Glomerular visceral epithelial cell (primary cell): ENCODE measurements at regions not wholly inside any gene's neighbourhood (a gene's known extent, or its start where the extent isn't known, plus 50 kb on each side); places are given as distances from the start of the nearest gene placed in this dataset.
"Not testable (repeated sequence)": the region's sequence is repeated elsewhere in the genome, so short reads cannot be mapped to it uniquely, and the experiment has no call there.

Experiments used
- DNase-seq: peaks from one replicate; pipeline ENCODE4 v3.0.0-alpha.2; 2016; ENCODE audit errors: extremely low spot score

GRCh38 chrX:122301491-122301890 lies 882.6 kb upstream of the GRIA3 start:
- no peak for DNase-seq

DNA sequence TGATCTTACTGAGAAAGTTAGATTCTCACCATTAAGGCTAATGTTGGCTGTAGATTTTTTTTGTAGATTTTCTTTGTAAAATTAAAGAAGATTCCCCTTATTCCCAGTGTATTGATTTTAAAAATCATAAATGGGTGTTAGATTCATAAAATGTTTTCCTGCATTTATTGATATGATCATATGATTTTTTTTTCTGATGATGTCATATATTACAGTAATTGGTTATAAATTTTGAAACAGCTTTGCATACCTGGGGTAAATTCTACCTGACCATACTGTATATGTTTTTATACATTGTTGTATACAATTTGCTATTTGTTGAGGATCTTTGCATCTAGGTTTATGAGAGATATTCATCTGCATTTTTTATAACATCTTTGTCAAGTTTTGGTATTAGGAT lies 880.3 kb upstream of the GRIA3 start:
- DNase-seq: no peak

GRCh38 chrX:122344816-122345215 lies 839.3 kb upstream of the GRIA3 start:
- DNase-seq: no peak

- DNase-seq: no peak
Observed at GRCh38 chrX:122363112-122363795, 820.8 kb upstream of the GRIA3 start.

GRCh38 chrX:122375533-122375932 lies 808.5 kb upstream of the GRIA3 start:
- DNase-seq: not testable (repeated sequence)

- DNase-seq: no peak
Observed at GRCh38 chrX:122389005-122389404, 795.1 kb upstream of the GRIA3 start.

- DNase-seq: no peak
Observed at GRCh38 chrX:122418758-122419157, 765.3 kb upstream of the GRIA3 start.

DNA sequence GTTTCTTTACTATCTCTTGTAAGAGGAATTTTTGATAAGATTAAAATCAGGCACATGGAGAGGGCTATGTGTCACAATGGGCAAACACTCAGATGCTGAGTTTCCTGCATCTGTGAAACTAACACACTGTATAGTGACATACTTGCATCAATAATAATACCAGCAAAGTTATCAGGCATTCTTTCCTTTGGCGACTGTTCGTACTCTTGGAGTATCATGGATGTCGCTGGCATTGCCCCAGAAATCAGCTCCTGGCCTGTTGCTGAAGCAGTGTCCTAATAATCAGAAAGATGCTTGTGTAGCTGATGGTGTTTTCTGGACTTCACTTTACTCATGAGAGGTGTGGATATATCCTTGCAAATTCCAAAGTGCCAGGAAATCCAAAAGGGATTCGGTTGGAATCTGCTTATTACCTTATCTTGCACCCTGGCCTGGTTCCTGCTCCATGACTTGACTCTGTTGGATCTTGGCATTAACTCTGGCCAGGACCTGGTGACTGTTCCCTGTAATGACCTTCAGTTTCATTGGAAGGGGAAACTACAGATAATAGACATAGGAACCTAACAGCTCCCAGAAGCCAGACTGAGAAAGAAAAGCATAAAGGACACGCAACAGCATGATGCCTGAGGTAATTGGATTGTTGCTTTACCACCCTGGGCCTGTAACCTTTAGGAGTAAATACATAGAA lies 762.5 kb upstream of the GRIA3 start:
- DNase-seq: no peak

- DNase-seq: no peak
Observed at GRCh38 chrX:122422547-122422946, 761.5 kb upstream of the GRIA3 start.

- no peak for DNase-seq
Observed at GRCh38 chrX:122434942-122435341, 749.1 kb upstream of the GRIA3 start.

DNA sequence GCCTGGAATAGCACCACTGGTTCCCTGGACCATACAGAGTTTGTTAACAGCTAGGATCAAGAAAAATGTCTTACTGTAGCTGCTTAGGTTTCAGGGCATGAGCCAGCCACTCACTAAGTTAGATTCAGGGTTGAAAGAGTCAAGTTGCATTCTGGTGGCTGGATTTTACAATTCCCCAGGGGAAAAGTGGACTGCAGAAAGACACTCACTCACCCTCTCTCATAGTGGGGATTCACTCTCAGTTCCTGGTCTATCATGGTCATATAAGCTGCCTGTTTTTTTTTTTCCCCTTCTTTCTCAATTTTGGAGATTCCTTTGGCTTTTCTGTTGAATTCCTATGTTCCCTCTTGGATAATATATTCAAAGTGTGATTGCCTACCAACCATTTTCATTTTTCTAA lies 744.2 kb upstream of the GRIA3 start:
- DNase-seq: no peak

DNA sequence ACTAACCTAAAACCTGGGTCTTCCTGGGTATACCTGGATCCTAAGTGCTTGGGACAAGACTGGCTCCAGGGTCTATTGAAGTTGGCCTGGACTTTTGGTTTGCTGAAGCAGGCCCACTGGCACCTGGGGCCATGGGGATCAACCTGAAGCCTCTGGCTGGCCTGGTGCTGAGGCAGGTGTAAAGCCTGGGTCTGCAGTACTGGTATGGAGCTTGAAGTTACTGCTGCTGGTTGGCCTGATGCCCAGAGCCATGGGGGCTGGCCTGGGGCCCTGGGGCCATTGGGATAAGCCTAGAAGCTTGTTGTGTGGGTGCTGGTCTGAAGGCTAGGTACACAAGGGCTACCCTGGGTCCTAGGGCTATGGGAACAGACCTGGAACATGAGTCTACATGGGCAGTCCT lies 743.2 kb upstream of the GRIA3 start:
- no peak for DNase-seq

DNA sequence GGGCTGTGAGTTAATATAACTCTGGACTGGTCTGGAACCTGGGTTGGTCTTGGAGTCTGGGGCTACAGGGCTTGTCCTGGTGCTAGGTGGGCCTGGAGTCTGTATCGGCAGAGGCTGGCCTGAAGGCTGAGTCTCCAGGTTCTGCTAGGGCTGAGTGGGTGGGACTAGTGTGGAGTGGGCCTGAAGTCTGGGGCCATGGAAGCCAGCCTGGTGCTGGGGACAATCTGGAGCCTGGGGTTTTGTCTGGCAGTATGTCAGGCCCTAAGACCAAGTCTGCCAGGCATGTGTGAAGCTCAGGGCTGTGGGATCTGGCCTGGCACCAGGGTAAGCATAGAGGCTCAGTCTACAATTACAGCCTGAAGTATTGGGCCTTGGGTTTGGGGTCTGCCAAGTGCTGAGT lies 742.6 kb upstream of the GRIA3 start:
- DNase-seq: no peak

DNA sequence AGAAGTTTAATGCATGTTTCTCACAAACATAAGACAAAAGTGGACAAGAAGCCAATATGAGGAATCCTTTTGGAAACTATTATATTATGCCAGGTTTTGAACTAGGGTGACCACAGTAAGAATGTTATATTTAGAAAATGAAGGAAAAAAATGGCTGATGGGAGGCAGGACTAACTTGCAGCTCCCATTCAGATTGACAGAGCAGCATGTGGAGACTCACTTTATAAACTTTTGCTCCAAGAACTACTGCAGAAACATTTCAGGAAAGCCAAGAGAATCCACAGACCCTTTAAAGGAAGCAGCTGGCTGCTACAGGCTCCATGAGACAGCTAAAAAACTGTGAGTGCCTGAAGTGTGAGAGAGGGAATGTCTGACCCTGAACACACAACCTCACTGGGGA lies 738.6 kb upstream of the GRIA3 start:
- DNase-seq: no peak

DNA sequence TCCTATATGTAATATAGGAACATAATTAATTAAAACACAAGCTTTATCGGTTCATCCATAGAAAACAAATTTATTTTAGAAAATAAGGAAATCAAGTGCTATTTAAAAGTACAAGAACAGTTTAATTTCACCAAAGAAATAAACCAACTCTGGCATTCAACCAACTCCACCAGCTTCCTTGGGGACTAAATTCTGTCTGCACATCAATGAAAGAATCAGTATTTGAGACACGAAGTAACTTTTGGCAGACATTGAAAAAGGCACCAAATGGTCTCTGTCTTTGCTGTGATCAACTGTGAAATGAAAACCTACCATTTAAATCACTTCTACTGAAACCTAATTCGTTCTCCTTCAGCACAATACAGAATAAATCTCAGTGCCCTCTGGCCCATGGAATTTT lies 719.7 kb upstream of the GRIA3 start:
- DNase-seq: no peak

GRCh38 chrX:122475306-122475705 lies 708.8 kb upstream of the GRIA3 start:
- no peak for DNase-seq

GRCh38 chrX:122500556-122500955 lies 683.5 kb upstream of the GRIA3 start:
- DNase-seq: no peak

DNA sequence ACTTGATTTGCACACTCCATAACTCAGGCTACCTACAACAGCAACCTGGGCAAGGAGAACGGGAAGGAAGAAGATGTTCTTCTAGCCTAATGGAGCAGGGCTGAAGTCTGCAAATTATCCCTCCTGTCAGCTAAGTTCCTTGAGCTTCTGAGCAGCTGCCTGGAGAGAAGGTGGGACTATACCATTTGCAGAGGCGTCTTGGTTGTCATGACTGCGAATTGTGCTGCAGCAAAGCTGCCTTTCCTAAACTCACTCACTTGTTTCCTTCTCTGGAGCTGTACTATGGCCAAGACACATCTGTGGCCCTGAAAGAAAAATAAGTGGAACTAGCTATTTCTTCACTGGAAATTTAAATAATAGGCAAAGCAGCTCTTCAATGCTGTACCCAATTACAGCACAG lies 682.4 kb upstream of the GRIA3 start:
- DNase-seq: no peak

DNA sequence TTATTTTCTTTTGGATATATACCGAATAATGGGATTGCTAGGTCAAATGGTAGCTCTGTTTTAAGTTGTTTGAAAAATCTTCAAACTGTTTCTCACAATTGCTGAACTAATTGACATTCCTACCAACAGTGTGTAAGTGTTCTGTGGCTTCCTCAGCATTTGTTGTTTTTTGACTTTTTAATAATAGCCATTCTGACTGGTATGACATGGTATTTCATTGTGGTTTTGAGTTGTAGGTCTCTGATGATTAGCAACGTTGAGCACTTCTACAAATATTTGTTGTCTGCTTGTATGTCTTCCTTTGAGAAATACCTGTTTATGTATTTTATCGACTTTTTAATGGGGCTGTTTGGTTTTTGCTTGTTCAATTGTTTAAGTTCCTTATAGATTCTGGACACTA lies 680.1 kb upstream of the GRIA3 start:
- DNase-seq: no peak

DNA sequence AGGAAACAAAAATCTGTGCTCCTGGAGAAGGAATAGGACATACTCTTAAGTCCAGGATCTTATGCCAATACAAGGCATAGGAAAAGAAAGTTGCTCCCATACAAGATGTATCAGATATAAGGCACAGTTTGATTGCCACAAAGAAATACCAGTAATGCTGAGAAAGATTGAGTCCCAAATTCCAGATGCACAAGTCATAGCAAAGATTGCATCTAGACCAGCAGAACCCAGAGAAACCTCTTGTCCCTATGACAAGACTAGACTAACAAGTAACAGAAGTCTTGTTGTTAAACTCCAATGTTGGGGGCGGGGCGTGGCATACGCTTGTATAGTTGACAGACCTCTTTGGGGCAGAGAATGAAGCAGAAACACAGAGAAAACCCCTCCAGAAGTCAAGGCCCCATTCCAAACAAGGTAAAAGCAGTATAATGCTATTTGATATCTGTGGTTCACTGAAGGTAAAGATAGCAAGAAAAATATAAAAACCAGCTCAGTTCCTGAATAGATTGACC lies 671.5 kb upstream of the GRIA3 start:
- no peak for DNase-seq

- no peak for DNase-seq
Observed at GRCh38 chrX:122517786-122518185, 666.3 kb upstream of the GRIA3 start.

DNA sequence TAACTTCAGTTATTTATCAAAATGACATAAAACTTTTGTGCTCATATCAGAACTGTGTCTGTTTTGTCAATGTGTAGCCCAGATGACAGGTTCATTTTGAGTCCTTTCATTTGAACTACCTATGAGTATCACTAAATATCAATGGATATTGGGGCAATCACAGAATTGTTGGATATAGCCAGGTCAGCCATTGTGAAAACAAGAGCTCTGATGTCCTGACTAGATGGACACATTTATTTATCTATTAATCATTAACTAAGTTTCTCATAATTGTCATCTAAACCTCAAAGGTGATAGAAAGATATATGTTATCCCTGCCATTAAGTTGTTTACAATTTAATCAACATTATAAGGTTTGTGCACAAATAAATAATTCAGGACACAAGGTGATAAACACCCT lies 638.3 kb upstream of the GRIA3 start:
- no peak for DNase-seq

DNA sequence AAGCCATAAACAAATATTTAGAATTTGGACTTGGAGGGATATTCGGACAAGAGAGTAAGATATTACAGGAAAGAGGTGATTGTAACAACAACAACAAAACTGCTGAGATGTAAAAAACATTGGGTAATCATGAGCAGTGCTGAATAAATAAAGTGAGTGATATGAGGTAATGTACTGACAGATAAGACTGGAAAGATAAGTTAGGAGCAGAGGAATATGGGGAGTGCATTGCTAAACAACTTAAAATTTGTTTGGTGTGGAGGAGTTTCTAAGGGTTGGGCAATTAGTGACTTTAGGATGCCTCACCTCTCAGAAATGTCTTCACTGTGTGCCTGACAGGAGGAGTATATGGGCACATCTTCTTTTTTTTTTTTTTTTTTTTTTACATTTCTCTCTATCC lies 637.8 kb upstream of the GRIA3 start:
- no peak for DNase-seq
